GM12892 (cell line): ENCODE measurements at regions not wholly inside any gene's neighbourhood (a gene's known extent, or its start where the extent isn't known, plus 50 kb on each side); places are given as distances from the start of the nearest gene placed in this dataset.

ENCODE experiments used
- POLR2A ChIP-seq: IDR thresholded peaks from 2 replicates; pipeline ENCODE4 v1.6.1; 2011; ENCODE audit warnings: low read depth, low read length, control low read depth
- TAF1 ChIP-seq: IDR thresholded peaks from 2 replicates; pipeline ENCODE4 v1.6.1; 2011; ENCODE audit warnings: low read depth, mild to moderate bottlenecking, control low read depth, low read length, borderline replicate concordance

DNA sequence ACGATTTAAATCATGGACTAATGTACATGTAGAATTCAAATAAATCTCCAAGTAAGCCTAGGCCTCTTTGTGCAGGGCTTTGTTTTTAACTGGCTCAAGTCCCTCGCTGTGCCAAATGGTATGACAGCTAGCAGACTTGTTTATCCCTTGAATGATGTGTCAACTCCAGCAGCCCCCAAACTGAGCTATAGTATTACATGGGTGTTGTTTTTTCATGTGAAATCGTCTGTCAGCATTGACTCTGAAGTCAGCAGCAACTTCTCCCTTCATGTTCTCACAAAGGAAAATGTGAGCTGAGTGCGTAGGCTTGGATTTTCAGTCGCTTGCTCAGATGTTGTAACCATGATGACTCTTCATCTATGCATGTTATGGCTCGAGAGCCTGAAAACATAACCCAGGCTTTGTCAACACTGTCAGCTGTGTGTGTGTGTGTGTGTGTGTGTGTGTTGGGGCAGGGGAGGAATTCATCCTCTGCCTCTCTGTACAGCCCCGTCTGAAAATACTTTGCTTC, 73.3 kb downstream of the PTHLH start:
- TF ChIP-seq TAF1 (no peak), POLR2A (no peak)
